Activated CD4-positive, alpha-beta memory T cell treated with anti-CD3 and anti-CD28 coated beads, Interleukin-2, amount 10 ng/mL, durations not matched to agents 7 days and 5 days (primary cell): ENCODE measurements at regions not wholly inside any gene's neighbourhood (a gene's known extent, or its start where the extent isn't known, plus 50 kb on each side); places are given as distances from the start of the nearest gene placed in this dataset.

ENCODE experiments used
- CTCF ChIA-PET: fragments of 350-600 bp; sonication (Branson Sonifier 250); formaldehyde crosslinking; loops from one replicate; lab custom pipeline; 2021; ENCODE audit warnings: antibody characterized with exemption, inconsistent platforms; lab: Charles Lee
- POLR2A ChIA-PET: fragments of 350-600 bp; sonication (Branson Sonifier 250); formaldehyde crosslinking; loops from one replicate; lab custom pipeline; 2021; ENCODE audit warnings: antibody characterized with exemption; lab: Charles Lee
- DNase-seq: peaks from one replicate; pipeline ENCODE4 v3.0.0-alpha.2; 2020
- H3K27ac Mint-ChIP-seq: one replicate; pipeline ENCODE4 v1.8.0; 2021; ENCODE audit warnings: mild to moderate bottlenecking, mixed read lengths
- H3K27me3 Mint-ChIP-seq: one replicate; pipeline ENCODE4 v1.8.0; 2021; ENCODE audit warnings: mixed read lengths
- H3K36me3 Mint-ChIP-seq: one replicate; pipeline ENCODE4 v1.8.0; 2021; ENCODE audit warnings: low read depth, mixed read lengths
- H3K4me1 Mint-ChIP-seq: one replicate; pipeline ENCODE4 v1.8.0; 2021; ENCODE audit warnings: mixed read lengths
- H3K4me3 Mint-ChIP-seq: one replicate; pipeline ENCODE4 v1.8.0; 2021; ENCODE audit warnings: mild to moderate bottlenecking, mixed read lengths
- H3K9me3 Mint-ChIP-seq: one replicate; pipeline ENCODE4 v1.8.0; 2021; ENCODE audit warnings: mixed read lengths

DNA sequence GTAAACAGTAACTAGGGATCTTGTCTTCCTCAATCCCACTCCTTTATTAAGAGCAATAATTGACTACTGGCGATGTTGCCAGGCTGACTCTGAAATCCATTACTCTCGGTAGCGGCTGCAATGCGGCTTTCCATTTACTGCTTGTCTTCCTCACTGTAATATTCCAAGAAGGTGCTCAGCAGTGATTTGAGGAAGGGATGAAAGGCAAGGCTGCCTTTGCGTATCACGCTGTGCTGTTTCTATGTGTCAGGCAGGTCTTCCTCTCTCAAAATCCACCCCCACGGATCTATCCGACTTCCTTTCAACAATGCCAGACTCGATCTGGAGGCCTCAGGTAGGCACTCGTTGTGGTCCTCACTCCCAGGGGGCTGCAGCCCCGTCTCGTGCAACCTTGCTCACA lies 261.4 kb upstream of the CDH4 start:
- H3K27ac Mint-ChIP-seq, result no peak overlapping the region

DNA sequence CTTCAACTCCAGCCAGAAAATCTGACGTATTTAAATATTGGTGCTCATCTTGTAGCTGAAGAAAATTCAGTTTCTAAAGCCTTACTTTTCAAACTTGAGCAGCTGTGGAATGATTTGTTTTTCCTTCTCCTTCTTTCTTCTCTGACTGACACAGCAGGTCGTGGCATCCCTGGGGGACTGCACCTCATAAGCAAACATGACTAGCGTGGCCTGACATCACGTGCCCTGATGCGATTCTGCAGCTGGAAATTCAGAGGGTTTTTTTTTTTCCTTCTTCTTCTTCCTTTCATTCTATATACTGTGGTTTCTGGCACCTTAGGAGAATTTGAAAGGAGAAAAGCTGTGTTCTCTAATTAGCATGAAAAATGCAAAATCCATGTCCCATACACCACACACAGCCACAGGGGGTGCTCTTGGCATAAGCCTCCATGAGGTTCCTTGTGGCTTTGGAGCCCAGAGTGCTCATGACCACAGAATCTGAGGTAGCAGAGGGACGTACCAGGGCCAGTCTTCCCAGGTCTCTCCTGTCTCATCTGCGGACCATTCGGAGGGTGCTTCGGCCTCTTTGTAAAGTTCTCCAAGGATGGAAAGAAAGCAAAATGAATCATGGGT lies 258.5 kb upstream of the CDH4 start:
- ChIA-PET POLR2A (no interaction called here), CTCF (no interaction called here)
- no peaks in the 10 kb centered on the region for H3K4me1 Mint-ChIP-seq
- H3K36me3 Mint-ChIP-seq, result no peaks in the 10 kb centered on the region
- H3K9me3 Mint-ChIP-seq, result no peaks in the 10 kb centered on the region
- no peak overlapping the region for H3K4me3 Mint-ChIP-seq
- DNase-seq, result no peak
- H3K27ac Mint-ChIP-seq, result no peak overlapping the region
- H3K27me3 Mint-ChIP-seq, result no peaks in the 10 kb centered on the region

More for the DNA sequence above, 261.4 kb upstream of the CDH4 start:
- H3K4me3 Mint-ChIP-seq, result no peak overlapping the region
- no peaks in the 10 kb centered on the region for H3K4me1 Mint-ChIP-seq
- ChIA-PET CTCF (no interaction called here), POLR2A (no interaction called here)
- DNase-seq, result no peak
- no peaks in the 10 kb centered on the region for H3K9me3 Mint-ChIP-seq
- no peaks in the 10 kb centered on the region for H3K27me3 Mint-ChIP-seq
- H3K36me3 Mint-ChIP-seq, result no peaks in the 10 kb centered on the region

DNA sequence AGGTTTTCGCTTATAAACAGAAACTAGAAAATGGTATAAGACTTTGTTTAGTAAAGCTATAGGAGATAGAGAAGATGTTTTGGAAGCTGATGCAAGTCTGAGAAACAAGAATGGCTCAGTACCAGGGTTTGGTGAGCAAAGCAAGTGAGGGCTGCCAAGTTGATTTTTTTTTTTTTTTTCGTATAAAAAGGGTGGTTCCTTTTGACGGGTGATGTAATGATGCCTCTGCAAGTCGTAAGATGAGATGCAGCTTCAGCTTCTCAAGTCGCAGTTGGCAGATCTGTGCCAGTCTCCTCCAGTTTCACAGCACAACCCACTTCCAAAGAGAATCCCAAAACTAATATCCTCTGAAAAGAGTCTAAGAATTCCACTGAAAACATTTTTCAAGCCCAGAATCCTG lies 252.8 kb upstream of the CDH4 start:
- Mint-ChIP-seq H3K36me3 (no peaks in the 10 kb centered on the region), H3K9me3 (no peaks in the 10 kb centered on the region), H3K4me1 (no peaks in the 10 kb centered on the region), H3K4me3 (no peak overlapping the region), H3K27me3 (no peaks in the 10 kb centered on the region), H3K27ac (no peak overlapping the region)
- ChIA-PET CTCF (no interaction called here), POLR2A (no interaction called here)
- no peak for DNase-seq

GRCh38 chr20:61002090-61002489 lies 250.0 kb upstream of the CDH4 start:
- Mint-ChIP-seq H3K4me1 (no peaks in the 10 kb centered on the region), H3K4me3 (no peak overlapping the region), H3K27ac (no peak overlapping the region), H3K9me3 (no peaks in the 10 kb centered on the region), H3K36me3 (no peaks in the 10 kb centered on the region), H3K27me3 (no peaks in the 10 kb centered on the region)
- CTCF ChIA-PET, result no interaction called here
- DNase-seq, result no peak
- POLR2A ChIA-PET, result no interaction called here

- ChIA-PET POLR2A (no interaction called here), CTCF (no interaction called here)
- Mint-ChIP-seq H3K27ac (no peak overlapping the region), H3K9me3 (peaks cover 14% of the 10 kb centered on the region), H3K4me3 (no peak overlapping the region), H3K27me3 (no peaks in the 10 kb centered on the region), H3K36me3 (no peaks in the 10 kb centered on the region), H3K4me1 (no peaks in the 10 kb centered on the region)
- DNase-seq, result no peak
These were observed 237.6 kb upstream of the CDH4 start for GRCh38 chr20:61014491-61014890.

GRCh38 chr20:61015602-61016001 lies 236.5 kb upstream of the CDH4 start:
- POLR2A ChIA-PET, result no interaction called here
- no peak for DNase-seq
- Mint-ChIP-seq H3K4me3 (no peak overlapping the region), H3K9me3 (peaks cover 18% of the 10 kb centered on the region), H3K36me3 (no peaks in the 10 kb centered on the region), H3K27ac (no peak overlapping the region), H3K4me1 (no peaks in the 10 kb centered on the region), H3K27me3 (no peaks in the 10 kb centered on the region)
- CTCF ChIA-PET, result no interaction called here

- Mint-ChIP-seq H3K9me3 (peaks cover 18% of the 10 kb centered on the region), H3K36me3 (no peaks in the 10 kb centered on the region), H3K4me1 (no peaks in the 10 kb centered on the region), H3K27ac (no peak overlapping the region), H3K27me3 (no peaks in the 10 kb centered on the region), H3K4me3 (no peak overlapping the region)
- CTCF ChIA-PET, result no interaction called here
- POLR2A ChIA-PET, result no interaction called here
- DNase-seq, result no peak
These were observed 232.7 kb upstream of the CDH4 start for GRCh38 chr20:61019322-61019721.

- ChIA-PET POLR2A (no interaction called here), CTCF (no interaction called here)
- DNase-seq, result no peak
- Mint-ChIP-seq H3K27ac (no peak overlapping the region), H3K27me3 (no peaks in the 10 kb centered on the region), H3K4me1 (no peaks in the 10 kb centered on the region), H3K4me3 (no peak overlapping the region), H3K9me3 (peaks cover 25% of the 10 kb centered on the region), H3K36me3 (no peaks in the 10 kb centered on the region)
These were observed 228.4 kb upstream of the CDH4 start for GRCh38 chr20:61023612-61024011.

DNA sequence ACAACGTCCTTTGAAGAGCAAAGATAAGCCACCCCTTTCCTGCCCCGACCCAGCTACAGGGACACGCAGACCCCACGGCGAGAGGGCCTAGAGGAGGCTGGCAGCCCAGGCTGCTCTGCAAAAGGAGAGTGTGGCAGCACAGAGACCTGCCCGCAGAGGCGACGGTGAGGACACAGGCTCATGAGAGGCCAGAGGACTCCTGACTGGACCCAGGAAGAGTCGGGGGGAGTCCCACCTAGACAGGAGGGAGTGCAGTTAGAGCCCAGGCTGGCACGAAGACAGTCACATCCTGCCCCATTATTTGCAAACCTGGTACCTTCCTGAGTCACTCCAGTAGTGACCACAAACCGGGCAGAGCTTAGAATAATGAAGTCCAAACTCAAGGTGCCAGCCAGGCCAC lies 227.7 kb upstream of the CDH4 start:
- Mint-ChIP-seq H3K4me3 (no peak overlapping the region), H3K27ac (no peak overlapping the region), H3K36me3 (no peaks in the 10 kb centered on the region), H3K9me3 (peaks cover 17% of the 10 kb centered on the region), H3K27me3 (no peaks in the 10 kb centered on the region), H3K4me1 (no peaks in the 10 kb centered on the region)
- ChIA-PET CTCF (no interaction called here), POLR2A (no interaction called here)
- no peak for DNase-seq

DNA sequence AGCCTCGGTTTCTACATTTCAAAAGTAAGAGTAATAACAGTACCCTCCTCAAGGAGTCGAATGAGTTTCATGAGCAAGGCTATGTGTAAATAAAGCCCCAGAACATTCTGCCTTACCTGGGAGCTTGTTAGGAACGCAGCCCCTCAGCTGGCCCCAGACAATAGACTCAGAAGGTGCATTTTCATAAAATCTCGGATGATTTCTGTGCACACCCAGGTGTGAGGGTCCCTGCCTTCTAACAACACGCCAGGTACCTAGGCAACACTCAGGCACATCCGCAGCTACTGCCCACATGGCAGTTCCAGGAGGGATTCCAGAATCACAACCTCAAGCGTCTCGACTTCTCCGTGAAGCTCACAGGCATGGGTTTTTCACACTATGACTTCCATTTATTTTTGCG lies 226.5 kb upstream of the CDH4 start:
- CTCF ChIA-PET, result interaction anchor here (0.7 kb wide), 1 partner anchor 57 kb away, joined by 6 read pairs; no protein-coding TSS in a partner anchor
- no peak for DNase-seq
- H3K4me3 Mint-ChIP-seq, result no peak overlapping the region
- no peak overlapping the region for H3K27ac Mint-ChIP-seq
- peaks cover 12% of the 10 kb centered on the region for H3K9me3 Mint-ChIP-seq
- no peaks in the 10 kb centered on the region for H3K27me3 Mint-ChIP-seq
- POLR2A ChIA-PET, result no interaction called here
- H3K4me1 Mint-ChIP-seq, result no peaks in the 10 kb centered on the region
- H3K36me3 Mint-ChIP-seq, result no peaks in the 10 kb centered on the region

DNA sequence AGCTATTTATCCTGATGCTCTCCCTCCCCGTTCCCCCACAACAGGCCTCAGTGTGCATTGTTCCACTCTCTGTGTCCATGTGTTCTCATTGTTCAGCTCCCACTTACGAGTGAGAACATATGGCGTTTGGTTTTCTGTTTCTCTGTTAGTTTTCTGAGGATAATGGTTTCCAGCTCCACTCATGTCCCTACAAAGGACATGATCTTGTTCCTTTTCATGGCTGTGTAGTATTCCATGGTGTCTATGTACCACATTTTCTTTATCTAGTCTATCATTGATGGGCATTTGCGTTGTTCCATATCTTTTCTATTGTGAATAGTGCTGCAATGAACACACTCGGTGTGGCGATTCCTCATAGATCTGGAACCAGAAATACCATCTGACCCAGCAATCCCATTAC lies 225.9 kb upstream of the CDH4 start:
- H3K27ac Mint-ChIP-seq, result no peak overlapping the region
- peaks cover 12% of the 10 kb centered on the region for H3K9me3 Mint-ChIP-seq
- H3K4me3 Mint-ChIP-seq, result no peak overlapping the region
- DNase-seq, result no peak
- H3K4me1 Mint-ChIP-seq, result no peaks in the 10 kb centered on the region
- H3K27me3 Mint-ChIP-seq, result no peaks in the 10 kb centered on the region
- POLR2A ChIA-PET, result no interaction called here
- H3K36me3 Mint-ChIP-seq, result no peaks in the 10 kb centered on the region
- CTCF ChIA-PET, result no interaction called here

DNA sequence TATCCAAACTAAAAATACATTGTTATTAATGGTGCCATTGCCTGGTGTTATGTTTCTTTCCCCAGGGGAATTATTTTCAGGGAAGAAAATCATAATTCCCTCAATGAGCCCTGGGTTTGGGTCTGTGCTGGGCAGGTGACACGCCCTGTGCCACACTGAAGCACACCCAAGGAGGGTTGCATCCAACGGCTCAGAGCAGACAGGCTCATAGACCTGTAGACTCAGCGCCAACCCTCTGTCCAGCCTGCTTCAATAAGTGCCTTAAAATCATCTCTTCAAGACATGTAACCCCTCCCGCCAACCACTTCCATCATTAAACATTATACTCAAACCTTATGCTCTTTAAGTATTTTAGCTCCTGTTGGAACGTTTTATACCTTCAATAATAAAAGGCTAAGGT lies 225.3 kb upstream of the CDH4 start:
- Mint-ChIP-seq H3K4me1 (no peaks in the 10 kb centered on the region), H3K4me3 (no peak overlapping the region), H3K27ac (no peak overlapping the region), H3K9me3 (peaks cover 12% of the 10 kb centered on the region), H3K27me3 (no peaks in the 10 kb centered on the region), H3K36me3 (no peaks in the 10 kb centered on the region)
- no peak for DNase-seq
- ChIA-PET CTCF (no interaction called here), POLR2A (no interaction called here)

DNA sequence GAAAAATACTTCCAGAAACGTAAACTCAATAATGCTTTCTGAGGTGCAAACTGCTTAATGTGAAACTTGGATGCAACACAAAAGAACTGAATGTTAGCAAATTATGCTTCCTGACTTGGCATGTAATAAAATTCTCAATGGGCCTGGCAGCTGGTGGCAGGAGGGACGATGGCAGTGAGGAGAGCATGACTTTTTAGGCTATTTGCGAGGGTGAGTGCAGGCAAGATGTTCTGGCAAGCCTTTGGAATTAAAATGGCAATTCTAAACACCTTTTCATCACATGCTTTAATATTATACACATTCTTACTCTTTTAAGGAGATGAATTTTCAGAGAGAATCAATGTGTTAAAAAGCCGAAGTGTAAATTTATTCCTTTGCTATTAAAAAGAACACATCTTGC lies 224.8 kb upstream of the CDH4 start:
- peaks cover 12% of the 10 kb centered on the region for H3K9me3 Mint-ChIP-seq
- CTCF ChIA-PET, result no interaction called here

DNA sequence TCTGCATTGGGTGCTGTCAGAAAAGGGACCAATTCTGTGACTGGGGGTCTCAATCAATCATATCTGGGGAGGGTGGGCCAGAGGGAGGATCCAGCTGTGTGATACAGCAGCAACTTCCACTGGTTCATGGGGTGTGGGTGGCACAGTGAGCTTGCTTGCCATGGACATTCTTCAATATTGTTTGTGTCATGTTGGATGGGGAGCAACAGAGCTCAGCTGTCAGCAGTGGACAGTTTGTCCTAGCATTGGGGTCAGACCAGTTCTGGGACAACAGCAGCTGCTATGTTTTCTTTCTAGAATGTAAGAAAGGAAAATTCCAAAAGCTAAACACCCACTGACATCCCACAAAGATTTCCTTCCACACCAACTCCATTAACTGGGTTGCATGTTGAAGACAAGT lies 221.9 kb upstream of the CDH4 start:
- CTCF ChIA-PET, result no interaction called here
- Mint-ChIP-seq H3K4me3 (no peak overlapping the region), H3K27me3 (no peaks in the 10 kb centered on the region), H3K27ac (no peak overlapping the region), H3K9me3 (peaks cover 9% of the 10 kb centered on the region), H3K4me1 (no peaks in the 10 kb centered on the region), H3K36me3 (no peaks in the 10 kb centered on the region)
- DNase-seq, result no peak
- POLR2A ChIA-PET, result no interaction called here

More for the DNA sequence above, 224.8 kb upstream of the CDH4 start:
- Mint-ChIP-seq H3K27me3 (no peaks in the 10 kb centered on the region), H3K4me3 (no peak overlapping the region), H3K36me3 (no peaks in the 10 kb centered on the region), H3K27ac (no peak overlapping the region), H3K4me1 (no peaks in the 10 kb centered on the region)
- no peak for DNase-seq
- POLR2A ChIA-PET, result no interaction called here
